Osteocyte (in vitro differentiated cells): ENCODE measurements at regions not wholly inside any gene's neighbourhood (a gene's known extent, or its start where the extent isn't known, plus 50 kb on each side); places are given as distances from the start of the nearest gene placed in this dataset.

Experiments used
- DNase-seq: peaks from one replicate; pipeline ENCODE4 v3.0.0; 2021; ENCODE audit warnings: mixed read lengths; ENCODE audit not compliant: unreplicated experiment; ENCODE audit errors: extremely low spot score
- H3K27ac Mint-ChIP-seq: one replicate; pipeline ENCODE4 v1.8.0; 2021; ENCODE audit warnings: mild to moderate bottlenecking, mixed read lengths; ENCODE audit not compliant: unreplicated experiment
- H3K27me3 Mint-ChIP-seq: one replicate; pipeline ENCODE4 v1.8.0; 2021; ENCODE audit warnings: mixed read lengths; ENCODE audit not compliant: unreplicated experiment
- H3K36me3 Mint-ChIP-seq: one replicate; pipeline ENCODE4 v1.8.0; 2021; ENCODE audit warnings: mixed read lengths; ENCODE audit not compliant: unreplicated experiment
- H3K4me1 Mint-ChIP-seq: one replicate; pipeline ENCODE4 v1.8.0; 2021; ENCODE audit warnings: mixed read lengths; ENCODE audit not compliant: unreplicated experiment
- H3K4me3 Mint-ChIP-seq: one replicate; pipeline ENCODE4 v1.8.0; 2021; ENCODE audit warnings: mild to moderate bottlenecking, moderate library complexity, mixed read lengths; ENCODE audit not compliant: unreplicated experiment
- H3K9me3 Mint-ChIP-seq: one replicate; pipeline ENCODE4 v1.8.0; 2021; ENCODE audit warnings: mixed read lengths; ENCODE audit not compliant: unreplicated experiment
- CTCF ChIP-seq: fragments of 200-600 bp; sonication (generic); IDR thresholded peaks from 2 replicates; pipeline ENCODE4 v1.5.0; 2021; ENCODE audit warnings: antibody characterized with exemption, mild to moderate bottlenecking, moderate library complexity

GRCh38 chr12:18898470-18898869 is 160.6 kb downstream of the CAPZA3 start:
- H3K36me3 Mint-ChIP-seq, result no peaks in the 10 kb centered on the region
- H3K9me3 Mint-ChIP-seq, result no peaks in the 10 kb centered on the region
- no peak for DNase-seq
- no peak overlapping the region for H3K27ac Mint-ChIP-seq
- H3K27me3 Mint-ChIP-seq, result peaks cover under 1% of the 10 kb centered on the region
- no peak overlapping the region for H3K4me3 Mint-ChIP-seq
- no peaks in the 10 kb centered on the region for H3K4me1 Mint-ChIP-seq
- no peak for TF ChIP-seq CTCF

- H3K4me1 Mint-ChIP-seq, result no peaks in the 10 kb centered on the region
- no peaks in the 10 kb centered on the region for H3K9me3 Mint-ChIP-seq
- no peak for TF ChIP-seq CTCF
- H3K27ac Mint-ChIP-seq, result no peak overlapping the region
- no peak overlapping the region for H3K4me3 Mint-ChIP-seq
- DNase-seq, result no peak
- no peaks in the 10 kb centered on the region for H3K36me3 Mint-ChIP-seq
- H3K27me3 Mint-ChIP-seq, result no peaks in the 10 kb centered on the region
Measured at GRCh38 chr12:18899162-18899561, 161.2 kb downstream of the CAPZA3 start.

GRCh38 chr12:18899678-18900317 is 161.9 kb downstream of the CAPZA3 start:
- no peak overlapping the region for H3K27ac Mint-ChIP-seq
- no peak for TF ChIP-seq CTCF
- no peaks in the 10 kb centered on the region for H3K4me1 Mint-ChIP-seq
- H3K9me3 Mint-ChIP-seq, result no peaks in the 10 kb centered on the region
- no peaks in the 10 kb centered on the region for H3K36me3 Mint-ChIP-seq
- no peak overlapping the region for H3K4me3 Mint-ChIP-seq
- no peak for DNase-seq
- no peaks in the 10 kb centered on the region for H3K27me3 Mint-ChIP-seq

GRCh38 chr12:18905134-18905533 is 167.2 kb downstream of the CAPZA3 start:
- DNase-seq, result no peak
- no peak overlapping the region for H3K4me3 Mint-ChIP-seq
- TF ChIP-seq CTCF, result no peak
- H3K36me3 Mint-ChIP-seq, result peaks cover 3% of the 10 kb centered on the region
- no peaks in the 10 kb centered on the region for H3K4me1 Mint-ChIP-seq
- H3K27me3 Mint-ChIP-seq, result no peaks in the 10 kb centered on the region
- H3K27ac Mint-ChIP-seq, result no peak overlapping the region
- peaks cover 4% of the 10 kb centered on the region for H3K9me3 Mint-ChIP-seq

GRCh38 chr12:18906395-18906794 is 168.5 kb downstream of the CAPZA3 start:
- H3K27me3 Mint-ChIP-seq, result no peaks in the 10 kb centered on the region

More at GRCh38 chr12:18906395-18906794, 168.5 kb downstream of the CAPZA3 start:
- no peak overlapping the region for H3K27ac Mint-ChIP-seq
- no peak overlapping the region for H3K4me3 Mint-ChIP-seq
- H3K9me3 Mint-ChIP-seq, result peaks cover 4% of the 10 kb centered on the region
- DNase-seq, result no peak
- no peaks in the 10 kb centered on the region for H3K4me1 Mint-ChIP-seq
- TF ChIP-seq CTCF, result no peak
- peaks cover 3% of the 10 kb centered on the region for H3K36me3 Mint-ChIP-seq
